Suprapubic skin (tissue), 4 donors: ENCODE measurements at regions not wholly inside any gene's neighbourhood (a gene's known extent, or its start where the extent isn't known, plus 50 kb on each side); places are given as distances from the start of the nearest gene placed in this dataset.

Experiments
- DNase-seq, 2 donors: peaks; one replicate each; pipeline ENCODE4 v3.0.0-alpha.2; 2019; ENCODE audit warnings: low spot score in 2 of 2
- H3K27ac ChIP-seq: fragments of 200-600 bp; sonication (generic); one replicate; pipeline ENCODE4 v1.5.1; 2019
- H3K27me3 ChIP-seq: fragments of 200-600 bp; sonication (generic); one replicate; pipeline ENCODE4 v1.5.1; 2019
- H3K36me3 ChIP-seq: fragments of 200-600 bp; sonication (generic); one replicate; pipeline ENCODE4 v1.5.1; 2019
- H3K4me1 ChIP-seq: fragments of 200-600 bp; sonication (generic); one replicate; pipeline ENCODE4 v1.5.1; 2019
- H3K4me3 ChIP-seq: fragments of 200-600 bp; sonication (generic); one replicate; pipeline ENCODE4 v1.5.1; 2019; ENCODE audit warnings: mild to moderate bottlenecking
- H3K9me3 ChIP-seq: fragments of 200-600 bp; sonication (generic); one replicate; pipeline ENCODE4 v1.5.1; 2019
- CTCF ChIP-seq, 2 donors: fragments of 200-600 bp in 1 of 2; fragments of 450-650 bp in 1 of 2; sonication (generic) in 1 of 2; IDR thresholded peaks; one replicate each; pipeline ENCODE4 v1.5.1; 2016 to 2019; ENCODE audit warnings: antibody characterized with exemption in 2 of 2, mild to moderate bottlenecking in 1 of 2, moderate library complexity in 1 of 2
- EP300 ChIP-seq: sonication (generic); formaldehyde crosslinking; IDR thresholded peaks from one replicate; pipeline ENCODE4 v1.6.1; 2017; ENCODE audit warnings: antibody characterized with exemption
- POLR2A ChIP-seq, 2 donors: fragments of 450-650 bp; IDR thresholded peaks; one replicate each; pipeline ENCODE4 v1.6.1; 2017; ENCODE audit warnings: antibody characterized with exemption in 2 of 2, mild to moderate bottlenecking in 2 of 2, moderate library complexity in 2 of 2
- POLR2AphosphoS5 ChIP-seq, 3 donors: sonication (generic); formaldehyde crosslinking; IDR thresholded peaks; one replicate each; pipeline ENCODE4 v1.6.1; 2017; ENCODE audit warnings: antibody characterized with exemption in 3 of 3
- WGBS: methylation state at CpG from one replicate; pipeline ENCODE4 v1.1.5; 2018; 5-methylcytosine and 5-hydroxymethylcytosine counted together

DNA sequence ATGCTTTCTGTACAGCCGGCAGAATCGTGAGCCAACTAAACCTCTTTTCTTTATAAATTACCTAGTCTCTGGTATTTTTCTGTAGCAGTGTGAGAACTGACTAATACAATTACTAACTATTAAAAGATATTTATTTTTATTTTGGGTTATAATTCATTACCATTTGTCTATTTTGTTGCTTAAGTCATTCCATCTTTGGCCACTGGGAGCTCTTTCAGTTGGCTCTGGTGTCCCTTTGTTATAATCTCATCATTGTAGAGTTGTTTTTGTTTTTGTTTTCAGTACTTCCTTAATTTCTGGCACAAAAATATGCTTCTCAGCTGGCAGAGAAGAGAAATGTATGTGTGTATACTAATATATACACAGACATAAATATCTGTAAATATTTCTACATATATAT, 807.9 kb upstream of the MBL2 start:
- 94% methylated on average over 2 of the region's 2 CpGs for WGBS
- TF ChIP-seq CTCF (IDR thresholded peaks at IDR 0.05): no peak
- TF ChIP-seq POLR2A (IDR thresholded peaks at IDR 0.05): no peak
- TF ChIP-seq EP300: no peak
- TF ChIP-seq POLR2AphosphoS5 (IDR thresholded peaks at IDR 0.05): no peak
- Histone ChIP-seq H3K36me3 (no peaks in the 10 kb centered on the region), H3K4me1 (no peaks in the 10 kb centered on the region), H3K27me3 (no peaks in the 10 kb centered on the region), H3K9me3 (no peaks in the 10 kb centered on the region), H3K4me3 (no peak overlapping the region), H3K27ac (no peak overlapping the region)
- no peak for DNase-seq

- no peaks in the 10 kb centered on the region for H3K9me3 ChIP-seq
- H3K27ac ChIP-seq: no peak overlapping the region
- H3K27me3 ChIP-seq: no peaks in the 10 kb centered on the region
- no peak for DNase-seq
- H3K4me3 ChIP-seq: no peak overlapping the region
- no peaks in the 10 kb centered on the region for H3K36me3 ChIP-seq
- WGBS: 59% methylated on average over 1 of the region's 1 CpG
- H3K4me1 ChIP-seq: no peaks in the 10 kb centered on the region
- TF ChIP-seq POLR2AphosphoS5 (IDR thresholded peaks at IDR 0.05) (no peak), EP300 (no peak), CTCF (IDR thresholded peaks at IDR 0.05) (no peak), POLR2A (IDR thresholded peaks at IDR 0.05) (no peak)
These were observed 807.2 kb upstream of the MBL2 start for GRCh38 chr10:53579773-53580172.

DNA sequence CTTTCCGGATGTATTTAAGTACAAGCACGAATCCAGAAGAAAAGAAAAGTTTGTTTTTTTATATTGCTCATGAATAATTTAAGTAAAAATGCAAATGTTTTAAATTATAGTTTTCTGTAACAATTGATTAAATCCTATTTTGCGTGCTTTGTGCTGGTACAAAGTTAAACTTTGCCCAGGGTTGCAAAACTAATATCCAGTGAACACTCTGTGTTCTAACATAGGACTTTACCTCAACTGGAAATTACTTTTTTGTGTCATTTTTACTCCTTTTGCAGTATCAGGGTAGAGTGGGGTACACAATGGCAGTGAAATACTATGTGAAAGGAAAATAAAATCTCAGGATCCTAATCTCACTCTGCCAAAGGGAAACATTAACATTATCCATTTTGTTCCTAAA, 801.4 kb upstream of the MBL2 start:
- H3K27ac ChIP-seq: no peak overlapping the region
- H3K36me3 ChIP-seq: no peaks in the 10 kb centered on the region
- no peaks in the 10 kb centered on the region for H3K9me3 ChIP-seq
- no peaks in the 10 kb centered on the region for H3K27me3 ChIP-seq
- H3K4me3 ChIP-seq: no peak overlapping the region
- TF ChIP-seq POLR2A (IDR thresholded peaks at IDR 0.05) (no peak), CTCF (IDR thresholded peaks at IDR 0.05) (no peak), POLR2AphosphoS5 (IDR thresholded peaks at IDR 0.05) (no peak), EP300 (no peak)
- DNase-seq: no peak
- no peaks in the 10 kb centered on the region for H3K4me1 ChIP-seq
- WGBS: 89% methylated on average over 3 of the region's 3 CpGs

- Histone ChIP-seq H3K4me1 (no peaks in the 10 kb centered on the region), H3K27ac (no peak overlapping the region), H3K4me3 (no peak overlapping the region), H3K9me3 (no peaks in the 10 kb centered on the region), H3K36me3 (no peaks in the 10 kb centered on the region), H3K27me3 (no peaks in the 10 kb centered on the region)
- no peak for TF ChIP-seq CTCF (IDR thresholded peaks at IDR 0.05)
- no peak for TF ChIP-seq POLR2AphosphoS5 (IDR thresholded peaks at IDR 0.05)
- no peak for TF ChIP-seq POLR2A (IDR thresholded peaks at IDR 0.05)
- TF ChIP-seq EP300: no peak
- no peak for DNase-seq
These were observed 800.9 kb upstream of the MBL2 start for GRCh38 chr10:53573498-53573897.

GRCh38 chr10:53572799-53573198, 800.2 kb upstream of the MBL2 start:
- Histone ChIP-seq H3K9me3 (no peaks in the 10 kb centered on the region), H3K27me3 (no peaks in the 10 kb centered on the region), H3K27ac (no peak overlapping the region), H3K4me1 (no peaks in the 10 kb centered on the region), H3K36me3 (no peaks in the 10 kb centered on the region), H3K4me3 (no peak overlapping the region)
- WGBS: 51% methylated on average over 1 of the region's 1 CpG
- TF ChIP-seq POLR2A (IDR thresholded peaks at IDR 0.05) (no peak), EP300 (no peak), POLR2AphosphoS5 (IDR thresholded peaks at IDR 0.05) (no peak), CTCF (IDR thresholded peaks at IDR 0.05) (no peak)
- DNase-seq: no peak
